Fibroblast of upper back skin (primary cell): ENCODE measurements at regions not wholly inside any gene's neighbourhood (a gene's known extent, or its start where the extent isn't known, plus 50 kb on each side); places are given as distances from the start of the nearest gene placed in this dataset.
A peak's percentile ranks its signal among the peaks of the same experiment; 100 is the strongest.

Source experiments
- DNase-seq: peaks from one replicate; pipeline ENCODE4 v3.0.0-alpha.2; 2013

- peak; percentile 5 for DNase-seq
Observed at GRCh38 chr12:107983756-107984472, 145.2 kb upstream of the WSCD2 start.

DNA sequence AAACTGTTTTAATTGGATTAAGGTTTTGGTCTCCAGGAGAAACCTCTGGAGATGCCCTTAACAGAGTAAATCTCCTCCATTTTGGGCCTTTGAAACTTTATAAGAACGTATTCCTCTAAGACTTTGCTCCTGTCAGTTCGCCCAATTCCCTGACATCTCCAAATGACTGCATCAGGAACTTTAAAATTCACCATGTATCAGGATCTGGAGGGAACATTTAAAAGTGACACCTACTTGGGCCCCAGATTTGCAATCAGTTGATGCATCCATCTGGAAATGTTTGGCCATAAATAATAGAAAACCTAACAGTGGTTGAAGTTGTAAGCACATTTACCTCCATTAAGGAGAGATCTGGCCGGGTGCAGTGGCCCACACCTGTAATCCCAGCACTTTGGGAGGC, 144.1 kb upstream of the WSCD2 start:
- DNase-seq: no peak

DNA sequence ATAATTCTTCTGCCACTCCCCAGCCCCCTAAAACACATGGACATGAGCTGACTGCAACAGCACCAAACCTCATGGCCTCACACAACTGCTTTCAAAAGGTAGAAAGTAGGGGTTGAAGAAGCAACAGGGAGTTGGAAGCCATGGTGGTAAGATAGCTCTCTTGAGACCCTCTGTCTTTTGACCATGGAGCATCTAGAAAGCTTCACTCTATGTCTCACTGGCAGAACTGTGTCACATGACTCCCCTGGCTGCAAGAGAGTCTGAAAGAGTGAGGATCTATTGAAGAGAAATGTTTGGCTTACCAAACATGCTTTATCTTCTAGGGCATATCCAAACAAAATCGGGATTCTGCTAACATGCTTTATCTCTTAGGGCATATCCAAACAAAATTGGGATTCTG, 142.9 kb upstream of the WSCD2 start:
- DNase-seq: no peak

- DNase-seq: peak; percentile 5
Observed at GRCh38 chr12:107990325-107990724, 138.8 kb upstream of the WSCD2 start.

DNA sequence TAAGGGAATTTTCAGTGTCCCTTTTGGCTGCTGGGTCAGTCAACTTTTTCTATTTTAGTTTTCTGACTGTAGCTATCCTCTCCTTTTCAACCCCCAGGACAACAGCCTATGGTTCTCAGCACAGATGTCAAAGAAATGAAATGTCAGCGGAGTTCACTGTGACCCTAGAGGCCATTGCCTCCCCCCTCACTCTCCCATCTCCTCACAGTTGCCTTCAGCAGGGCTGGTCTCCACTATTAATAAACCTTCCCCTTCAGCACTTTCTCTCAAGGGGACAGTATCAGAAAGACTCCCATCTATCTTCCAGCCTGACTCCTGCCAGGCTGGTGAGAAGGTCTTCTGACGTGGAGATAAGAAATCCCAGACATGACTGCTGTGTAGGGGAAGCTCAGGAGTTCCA, 137.1 kb upstream of the WSCD2 start:
- DNase-seq: no peak

DNA sequence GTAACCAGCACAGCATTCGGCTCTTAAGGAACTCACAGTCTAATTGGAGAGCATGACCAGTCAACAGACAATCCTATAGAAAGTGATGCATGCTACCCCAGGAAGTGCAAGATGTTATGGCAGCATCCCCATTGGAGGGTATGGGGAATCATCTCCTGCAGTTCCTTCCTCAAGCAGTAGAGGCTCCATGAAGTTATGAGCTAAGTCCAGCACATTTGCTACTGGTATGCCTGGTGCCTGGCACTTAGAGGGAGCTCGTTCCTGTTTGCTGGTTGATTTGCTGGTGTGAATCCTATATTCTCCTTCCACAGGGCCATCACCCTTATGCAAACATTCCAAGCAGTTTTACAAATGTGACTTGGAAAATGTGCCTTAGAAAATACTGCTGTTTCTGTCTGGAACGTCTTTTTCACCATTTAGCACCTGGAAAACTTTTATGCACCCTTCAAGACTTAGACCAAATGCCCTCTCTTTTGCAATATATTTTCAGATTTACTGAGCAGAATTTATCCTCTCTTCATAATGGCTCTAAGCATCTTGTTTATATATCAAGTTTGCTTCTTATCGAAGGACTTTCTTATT, 136.1 kb upstream of the WSCD2 start:
- peak; percentile 14 for DNase-seq

- DNase-seq: no peak
Observed at GRCh38 chr12:107998863-107999262, 130.2 kb upstream of the WSCD2 start.

DNA sequence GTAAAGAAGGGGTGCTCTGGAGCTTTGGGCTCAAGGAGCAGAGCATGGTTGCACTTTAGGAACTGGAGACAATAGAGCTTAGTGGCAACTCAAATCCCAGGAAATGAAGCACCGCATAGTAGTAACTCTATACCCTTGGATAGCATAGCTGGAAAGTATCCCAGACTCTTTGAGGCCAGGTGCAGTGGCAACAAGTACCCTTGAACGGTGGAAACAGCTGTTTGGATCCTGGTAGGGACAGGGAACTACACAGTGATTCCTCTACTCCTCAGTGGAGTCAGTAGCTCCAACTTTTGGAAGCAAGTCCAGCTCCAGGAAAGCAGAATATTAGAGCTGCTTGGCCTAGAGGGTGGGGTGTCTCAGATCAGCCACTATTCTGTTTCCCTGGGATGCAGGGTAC, 129.0 kb upstream of the WSCD2 start:
- no peak for DNase-seq

GRCh38 chr12:108004319-108004718, 124.8 kb upstream of the WSCD2 start:
- no peak for DNase-seq

DNA sequence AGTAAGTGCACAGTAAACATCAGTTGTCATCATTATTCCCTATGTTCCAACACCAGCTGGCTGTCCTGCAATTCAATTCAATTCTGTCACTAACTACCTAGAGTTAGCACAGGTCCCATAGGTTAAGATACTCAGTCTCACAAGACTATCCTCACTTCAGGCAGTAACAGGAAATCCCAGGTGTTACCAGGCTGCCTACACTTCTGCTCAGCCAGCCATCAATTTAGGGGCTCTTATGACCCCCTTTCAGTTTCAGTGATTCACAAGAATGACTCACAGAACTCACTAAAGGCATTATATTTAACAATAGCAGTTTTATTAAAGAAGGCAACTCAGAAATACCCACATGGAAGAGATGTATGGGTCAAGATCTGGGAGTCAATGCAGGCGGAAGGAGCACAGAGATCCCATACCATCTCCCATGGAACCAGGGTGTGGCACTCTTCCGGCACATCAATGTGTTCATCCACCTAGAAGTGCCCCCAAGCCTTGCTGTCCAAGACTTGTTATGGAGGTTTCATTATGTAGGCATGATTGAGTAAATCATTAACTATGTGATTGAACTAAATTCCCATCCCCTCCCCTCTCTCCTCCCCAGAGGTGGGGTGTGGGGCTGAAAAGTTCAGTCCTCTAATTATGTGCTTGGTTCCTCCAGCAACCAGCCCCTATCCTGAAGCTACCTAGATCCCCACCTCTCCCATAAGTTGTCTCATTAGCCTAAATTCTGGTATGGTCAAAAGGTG, 120.8 kb upstream of the WSCD2 start:
- DNase-seq: no peak

GRCh38 chr12:108009442-108010070, 119.5 kb upstream of the WSCD2 start:
- DNase-seq: no peak

DNA sequence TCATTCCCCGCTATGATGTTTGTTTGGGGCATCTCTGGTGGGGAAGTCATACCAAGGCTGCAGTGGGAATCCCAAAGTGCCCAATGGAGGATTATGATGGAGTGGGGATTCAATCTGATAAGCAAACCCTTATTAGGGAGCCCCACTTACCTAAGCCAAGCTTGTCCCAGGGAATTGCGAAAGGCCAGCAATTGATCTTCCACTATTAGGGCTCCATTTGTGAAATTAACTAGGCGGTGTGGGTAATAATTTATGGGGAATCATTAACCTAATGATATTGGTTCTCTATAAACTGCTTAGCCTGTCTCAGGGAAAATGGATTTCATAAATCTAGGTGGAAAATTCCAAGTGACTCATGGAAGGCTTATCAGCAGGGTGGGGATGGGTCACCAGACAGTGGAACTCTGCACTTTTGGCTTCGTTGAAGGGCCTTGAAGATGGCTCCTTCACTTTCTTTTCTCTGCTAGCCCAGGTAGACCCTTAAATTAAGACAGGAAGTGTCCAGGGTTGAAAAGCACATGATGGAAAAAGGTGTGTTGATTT, 113.0 kb upstream of the WSCD2 start:
- no peak for DNase-seq

DNA sequence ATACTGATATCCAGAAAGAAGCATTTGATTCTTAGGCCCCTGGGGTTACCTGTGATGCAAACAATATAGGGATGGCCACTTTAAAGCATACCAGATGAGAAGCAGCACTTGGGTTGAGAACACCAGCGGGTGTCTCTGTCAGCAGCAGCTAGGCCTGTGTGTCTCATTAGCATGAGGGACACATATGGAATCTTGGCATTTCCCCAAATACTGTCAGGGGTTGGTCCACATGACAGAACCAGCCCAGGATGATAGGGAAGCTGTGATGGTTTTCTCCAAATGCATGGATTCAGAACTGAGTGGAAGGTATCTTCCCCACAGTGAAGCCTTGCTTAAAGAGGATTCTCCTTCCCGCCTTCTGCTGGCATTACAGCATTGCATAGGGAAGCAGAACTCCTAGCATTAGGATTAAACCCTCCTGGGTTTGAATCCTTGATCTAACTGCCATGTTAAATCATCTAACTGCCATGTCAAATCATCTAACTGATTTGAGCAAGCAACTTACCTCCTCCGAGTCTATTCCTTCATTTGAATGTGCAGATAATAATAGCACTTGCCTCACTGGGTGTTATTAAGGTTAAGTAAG, 111.5 kb upstream of the WSCD2 start:
- no peak for DNase-seq

DNA sequence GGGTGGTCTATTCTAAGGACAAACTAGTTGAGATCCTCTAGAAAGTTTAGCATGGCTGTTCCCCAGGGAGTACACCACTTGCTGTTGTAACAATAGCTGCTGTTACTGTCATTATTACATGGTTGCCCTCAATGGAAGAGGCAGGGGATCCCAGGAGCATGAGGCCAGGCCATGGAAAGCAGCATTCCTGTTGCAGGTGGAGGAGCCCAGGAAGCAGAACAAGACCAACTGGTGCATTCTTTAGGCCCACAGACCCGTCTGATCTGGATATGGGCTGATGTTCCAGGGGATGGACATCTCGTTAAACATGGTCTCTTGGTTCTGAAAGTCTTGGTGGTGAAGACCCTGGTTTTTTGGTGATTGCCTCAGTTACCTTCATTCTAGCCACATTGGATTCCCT, 109.2 kb upstream of the WSCD2 start:
- DNase-seq: no peak

GRCh38 chr12:108021141-108021540, 107.9 kb upstream of the WSCD2 start:
- DNase-seq: no peak

- no peak for DNase-seq
Observed at GRCh38 chr12:108021949-108022522, 107.1 kb upstream of the WSCD2 start.

DNA sequence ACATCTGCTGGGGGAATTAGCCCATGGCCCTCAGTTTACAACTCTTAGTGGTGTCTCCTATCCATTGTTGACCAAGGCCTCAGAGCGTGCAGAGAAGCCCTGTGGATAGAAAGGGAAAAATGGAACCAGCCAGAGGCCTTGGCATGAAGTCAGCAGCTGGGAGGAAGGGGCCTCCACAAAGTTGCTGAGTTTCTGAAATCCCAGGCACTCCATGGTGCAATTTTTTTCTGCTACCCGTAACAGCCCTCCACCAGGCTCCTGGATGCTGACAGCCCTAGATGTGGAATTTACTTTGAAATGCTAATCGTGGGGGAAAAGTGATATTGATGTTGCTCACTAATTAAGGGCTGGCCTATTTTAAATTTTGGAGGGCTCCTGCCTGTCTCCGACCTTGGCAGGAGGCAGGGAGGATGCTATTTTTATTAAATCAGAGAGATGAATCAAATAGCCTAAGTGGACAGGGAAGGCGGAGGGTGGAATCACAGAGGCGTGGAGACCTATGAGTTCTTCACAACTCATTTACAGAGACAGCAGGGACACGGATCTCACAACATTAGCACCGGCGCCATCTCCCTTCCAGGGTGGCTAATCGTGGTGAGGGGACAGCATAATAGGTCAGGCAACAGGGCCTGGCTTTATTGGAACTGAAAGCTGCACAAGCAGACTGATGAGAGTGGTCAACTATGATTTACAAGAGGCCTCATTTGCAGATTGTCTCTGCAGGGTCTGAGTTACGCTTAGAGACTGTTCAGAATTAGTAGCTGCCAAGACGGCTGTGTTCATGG, 99.8 kb upstream of the WSCD2 start:
- no peak for DNase-seq

GRCh38 chr12:108033090-108033489, 96.0 kb upstream of the WSCD2 start:
- no peak for DNase-seq

DNA sequence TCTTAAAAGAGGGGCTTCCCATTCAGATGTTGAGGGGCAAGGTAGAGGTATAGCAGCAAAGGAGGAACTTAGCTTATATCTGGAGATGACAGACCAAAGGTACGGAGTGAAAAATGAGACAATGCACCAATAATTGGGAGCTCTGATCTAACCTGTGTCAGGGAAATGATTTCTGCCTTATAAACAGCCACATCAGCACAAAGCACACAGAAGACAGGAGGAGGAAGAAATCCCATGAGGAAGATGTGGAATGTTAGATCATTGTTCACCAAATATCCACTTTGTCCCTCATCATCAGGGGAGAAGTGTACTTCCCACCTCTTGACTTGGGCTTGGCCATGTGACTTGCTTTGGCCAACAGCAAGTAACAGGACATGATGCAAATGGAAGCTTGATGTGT, 93.7 kb upstream of the WSCD2 start:
- DNase-seq: no peak

GRCh38 chr12:108037960-108038359, 91.1 kb upstream of the WSCD2 start:
- no peak for DNase-seq

GRCh38 chr12:108039794-108040193, 89.3 kb upstream of the WSCD2 start:
- DNase-seq: no peak

DNA sequence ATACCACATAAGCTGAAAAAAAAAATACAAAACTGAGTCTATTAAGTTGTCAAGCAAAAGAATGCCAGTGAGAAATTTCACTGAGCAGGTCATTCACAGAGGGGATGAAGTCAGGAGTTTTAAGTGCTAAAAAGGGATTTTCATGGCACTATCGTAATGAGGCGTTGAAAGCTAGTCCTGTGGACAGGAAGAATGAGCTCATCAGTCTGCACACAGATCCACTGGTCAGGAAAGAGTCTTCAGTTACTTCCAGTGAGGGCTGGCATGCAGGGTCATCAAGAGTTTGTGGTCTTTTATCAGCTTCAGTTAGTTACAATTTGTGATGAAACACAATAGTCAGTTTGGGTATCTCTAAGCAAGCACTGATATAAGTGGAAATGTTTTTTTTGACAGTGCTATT, 88.1 kb upstream of the WSCD2 start:
- no peak for DNase-seq
